ENCODE measurements at regions not wholly inside any gene's neighbourhood (a gene's known extent, or its start where the extent isn't known, plus 50 kb on each side); places are given as distances from the start of the nearest gene placed in this dataset.
A peak's percentile ranks its signal among the peaks of the same experiment; 100 is the strongest.

DNA sequence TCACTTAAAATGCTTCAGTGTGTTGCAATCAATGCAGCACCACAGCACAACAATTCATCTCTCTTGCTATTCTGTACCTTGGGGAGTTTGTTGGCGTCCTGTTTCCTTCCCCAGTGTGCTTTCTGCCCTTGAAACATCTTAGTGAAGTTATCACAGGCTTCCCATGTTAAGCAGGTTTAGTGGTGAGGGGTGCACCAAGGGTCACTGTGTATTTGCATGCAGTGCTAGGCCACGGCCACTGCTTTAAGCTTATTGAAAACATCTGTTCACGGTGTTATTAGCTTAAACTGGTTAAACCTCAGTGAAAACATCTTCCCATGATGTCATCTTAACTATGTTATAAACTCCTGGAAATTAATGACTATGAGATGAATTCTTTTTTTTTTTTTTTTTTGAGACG is 217.3 kb upstream of the GOLIM4 start:
- H3K4me1 ChIP-seq (ENCODE audit: control insufficient read depth in 5 of 5, insufficient read depth in 5 of 5, low read length in 5 of 5): peaks cover 0 to 8% (median 7%) of the 10 kb centered on the region in 5 donors
- H3K27ac ChIP-seq (ENCODE audit: low read depth, low read length): no peak overlapping the region
- H3K9ac ChIP-seq (ENCODE audit: low read length in 5 of 5): peak overlapping the region in 1 of 5 donors; percentile 20
- no peaks in the 10 kb centered on the region for H3K9me3 ChIP-seq (ENCODE audit: control insufficient read depth in 5 of 5, low read length in 5 of 5)
- no peaks in the 10 kb centered on the region for H3K36me3 ChIP-seq (ENCODE audit: control insufficient read depth in 5 of 5, insufficient read depth in 5 of 5, low read length in 5 of 5)
- H3K4me3 ChIP-seq (ENCODE audit: low read depth in 1 of 5, low read length in 5 of 5): no peak overlapping the region
- H3K27me3 ChIP-seq (ENCODE audit: control insufficient read depth in 5 of 5, insufficient read depth in 4 of 5, low read length in 5 of 5): no peaks in the 10 kb centered on the region

DNA sequence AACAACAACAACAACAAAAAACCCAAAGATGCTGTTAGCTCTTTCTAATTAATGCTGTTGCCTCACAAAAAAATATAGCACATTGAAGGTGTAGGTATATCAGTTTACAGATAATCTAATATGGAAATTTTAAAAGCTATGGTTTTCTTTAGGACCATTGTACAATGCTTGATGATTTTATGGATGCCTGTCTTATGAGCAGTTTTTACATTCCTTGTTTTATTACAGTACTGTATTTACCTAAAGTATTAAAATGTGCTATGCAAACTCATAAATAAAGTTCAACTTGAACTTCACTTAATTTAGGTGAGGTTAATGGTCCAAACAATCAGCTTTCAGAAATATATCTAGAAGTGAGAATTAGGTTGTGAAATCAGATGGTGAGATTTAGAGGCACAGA is 212.2 kb upstream of the GOLIM4 start:
- no peak overlapping the region for H3K4me3 ChIP-seq (ENCODE audit: low read depth in 1 of 5, low read length in 5 of 5)
- no peak overlapping the region for H3K9ac ChIP-seq (ENCODE audit: low read length in 5 of 5)
- H3K27ac ChIP-seq (ENCODE audit: low read depth, low read length): no peak overlapping the region
- peaks cover 0 to 7% (median 2%) of the 10 kb centered on the region in 5 donors for H3K9me3 ChIP-seq (ENCODE audit: control insufficient read depth in 5 of 5, low read length in 5 of 5)
- peaks cover 0 to 6% (median 4%) of the 10 kb centered on the region in 5 donors for H3K4me1 ChIP-seq (ENCODE audit: control insufficient read depth in 5 of 5, insufficient read depth in 5 of 5, low read length in 5 of 5)
- no peaks in the 10 kb centered on the region for H3K27me3 ChIP-seq (ENCODE audit: control insufficient read depth in 5 of 5, insufficient read depth in 4 of 5, low read length in 5 of 5)
- no peaks in the 10 kb centered on the region for H3K36me3 ChIP-seq (ENCODE audit: control insufficient read depth in 5 of 5, insufficient read depth in 5 of 5, low read length in 5 of 5)

DNA sequence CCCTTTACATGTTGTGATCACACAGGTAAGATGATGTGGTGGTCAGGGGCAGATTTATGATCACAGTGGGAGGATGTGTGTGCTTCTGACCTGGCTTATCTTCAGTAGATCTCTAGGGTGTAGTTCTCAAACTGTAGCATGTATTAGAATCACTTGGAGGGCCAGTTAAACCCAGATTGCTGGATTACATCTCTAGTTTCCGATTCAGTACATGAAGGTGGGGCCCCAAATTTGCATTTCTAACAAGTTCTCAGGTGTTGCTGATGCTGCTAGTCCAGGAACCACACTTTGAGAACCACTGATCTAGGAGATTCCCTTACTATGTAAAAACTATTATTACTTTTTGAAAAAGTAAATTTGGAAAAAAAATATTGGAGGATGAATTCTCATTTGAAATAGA is 199.3 kb upstream of the GOLIM4 start:
- H3K27ac ChIP-seq (ENCODE audit: low read depth, low read length): no peak overlapping the region
- H3K4me1 ChIP-seq (ENCODE audit: control insufficient read depth in 5 of 5, insufficient read depth in 5 of 5, low read length in 5 of 5): peaks cover 0 to 14% (median 0%) of the 10 kb centered on the region in 5 donors
- H3K4me3 ChIP-seq (ENCODE audit: low read depth in 1 of 5, low read length in 5 of 5): no peak overlapping the region
- no peaks in the 10 kb centered on the region for H3K9me3 ChIP-seq (ENCODE audit: control insufficient read depth in 5 of 5, low read length in 5 of 5)
- no peak overlapping the region for H3K9ac ChIP-seq (ENCODE audit: low read length in 5 of 5)
- H3K36me3 ChIP-seq (ENCODE audit: control insufficient read depth in 5 of 5, insufficient read depth in 5 of 5, low read length in 5 of 5): no peaks in the 10 kb centered on the region
- no peaks in the 10 kb centered on the region for H3K27me3 ChIP-seq (ENCODE audit: control insufficient read depth in 5 of 5, insufficient read depth in 4 of 5, low read length in 5 of 5)

DNA sequence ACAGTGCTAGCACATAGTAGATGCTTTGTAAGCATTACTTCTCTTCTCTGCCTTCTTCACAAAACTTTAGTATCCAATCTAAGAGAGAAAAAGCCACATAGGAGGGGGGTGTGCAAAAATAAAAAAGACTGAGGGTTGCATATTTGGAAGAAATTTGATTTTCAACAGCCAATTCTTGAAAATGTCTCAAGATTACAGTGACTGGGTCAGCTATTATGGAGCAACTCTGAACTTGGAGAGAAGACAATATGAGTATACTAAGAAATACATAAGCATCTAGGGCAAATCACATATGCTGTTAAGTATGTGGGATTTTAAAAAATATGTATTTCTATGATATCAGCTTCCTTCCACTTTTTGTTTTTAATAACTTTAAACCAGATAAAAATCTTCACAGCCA is 196.6 kb upstream of the GOLIM4 start:
- H3K27ac ChIP-seq (ENCODE audit: low read depth, low read length): no peak overlapping the region
- no peaks in the 10 kb centered on the region for H3K27me3 ChIP-seq (ENCODE audit: control insufficient read depth in 5 of 5, insufficient read depth in 4 of 5, low read length in 5 of 5)

DNA sequence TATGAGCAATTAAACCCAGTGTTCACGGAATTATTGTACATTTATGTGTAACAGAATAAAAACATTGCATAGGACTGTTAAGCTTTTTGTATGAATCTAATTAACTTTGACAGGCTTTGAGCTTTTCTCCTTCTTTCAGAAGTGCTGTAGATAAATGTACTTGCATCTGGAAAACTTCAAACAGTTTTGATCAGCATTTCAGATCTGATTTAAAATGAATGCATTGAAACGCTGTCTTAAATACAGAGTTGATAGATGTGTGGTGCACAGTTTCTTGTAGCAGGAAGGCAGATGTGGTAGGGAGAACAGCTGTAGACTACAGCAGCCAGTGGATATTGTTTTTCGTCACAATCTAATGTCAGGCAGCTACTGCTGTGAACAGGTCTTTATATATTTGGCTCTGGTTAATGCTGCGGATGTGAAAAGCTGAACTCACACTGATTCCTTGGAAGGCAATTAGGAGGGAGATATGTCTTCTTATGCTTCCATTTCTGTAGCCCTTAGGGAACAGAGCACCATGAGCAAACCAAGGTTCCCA is 193.8 kb upstream of the GOLIM4 start:
- no peak overlapping the region for H3K27ac ChIP-seq (ENCODE audit: low read depth, low read length)
- H3K36me3 ChIP-seq (ENCODE audit: control insufficient read depth in 5 of 5, insufficient read depth in 5 of 5, low read length in 5 of 5): no peaks in the 10 kb centered on the region
- H3K27me3 ChIP-seq (ENCODE audit: control insufficient read depth in 5 of 5, insufficient read depth in 4 of 5, low read length in 5 of 5): no peaks in the 10 kb centered on the region
- peaks cover 0 to 14% (median 0%) of the 10 kb centered on the region in 5 donors for H3K4me1 ChIP-seq (ENCODE audit: control insufficient read depth in 5 of 5, insufficient read depth in 5 of 5, low read length in 5 of 5)
- no peaks in the 10 kb centered on the region for H3K9me3 ChIP-seq (ENCODE audit: control insufficient read depth in 5 of 5, low read length in 5 of 5)
- no peak overlapping the region for H3K4me3 ChIP-seq (ENCODE audit: low read depth in 1 of 5, low read length in 5 of 5)
- H3K9ac ChIP-seq (ENCODE audit: low read length in 5 of 5): no peak overlapping the region

More for the DNA sequence above, 196.6 kb upstream of the GOLIM4 start:
- no peak overlapping the region for H3K4me3 ChIP-seq (ENCODE audit: low read depth in 1 of 5, low read length in 5 of 5)
- H3K36me3 ChIP-seq (ENCODE audit: control insufficient read depth in 5 of 5, insufficient read depth in 5 of 5, low read length in 5 of 5): no peaks in the 10 kb centered on the region
- H3K4me1 ChIP-seq (ENCODE audit: control insufficient read depth in 5 of 5, insufficient read depth in 5 of 5, low read length in 5 of 5): peaks cover 0 to 14% (median 0%) of the 10 kb centered on the region in 5 donors
- no peaks in the 10 kb centered on the region for H3K9me3 ChIP-seq (ENCODE audit: control insufficient read depth in 5 of 5, low read length in 5 of 5)
- H3K9ac ChIP-seq (ENCODE audit: low read length in 5 of 5): no peak overlapping the region

DNA sequence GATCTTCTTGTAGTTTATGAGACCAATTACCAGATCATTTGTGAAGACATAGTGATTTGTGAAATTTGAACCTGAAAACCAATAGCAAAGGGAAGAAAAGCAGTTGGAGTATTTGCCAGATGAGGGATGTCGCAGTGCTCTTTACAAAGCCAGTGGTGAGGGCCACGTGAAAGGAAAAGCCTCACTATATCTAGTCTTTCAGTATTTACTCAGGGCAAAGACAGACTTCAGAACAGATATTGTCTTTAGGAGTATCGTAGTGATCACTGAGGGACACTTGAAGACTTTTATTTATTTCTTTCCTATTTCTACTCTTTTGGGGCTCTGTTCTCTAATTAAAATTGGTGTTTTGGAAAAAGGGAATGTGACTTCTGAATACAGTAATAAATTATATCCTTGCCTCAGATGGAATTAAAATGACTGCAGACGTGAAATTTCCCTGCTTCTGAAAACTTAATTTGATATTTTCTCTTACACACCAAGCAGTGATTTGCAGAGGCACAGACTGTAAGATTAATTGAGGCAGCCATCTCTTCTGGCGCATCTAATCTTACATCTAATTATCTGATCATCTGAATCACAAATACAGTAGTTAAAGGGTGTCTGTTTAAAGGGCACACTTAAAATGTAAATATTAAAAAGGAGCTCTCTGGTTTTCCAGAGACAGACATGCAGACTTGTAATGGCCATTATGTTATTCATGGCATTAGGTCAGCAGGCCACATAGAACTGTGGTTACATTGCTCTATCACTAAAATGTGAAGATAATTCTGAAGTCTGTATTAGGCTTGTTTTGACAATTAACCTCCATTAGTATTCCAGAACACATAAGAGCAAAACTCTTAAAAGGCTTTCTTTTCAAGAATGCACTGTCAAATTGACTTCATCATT is 193.0 kb upstream of the GOLIM4 start:
- H3K9ac ChIP-seq (ENCODE audit: low read length in 5 of 5): no peak overlapping the region

DNA sequence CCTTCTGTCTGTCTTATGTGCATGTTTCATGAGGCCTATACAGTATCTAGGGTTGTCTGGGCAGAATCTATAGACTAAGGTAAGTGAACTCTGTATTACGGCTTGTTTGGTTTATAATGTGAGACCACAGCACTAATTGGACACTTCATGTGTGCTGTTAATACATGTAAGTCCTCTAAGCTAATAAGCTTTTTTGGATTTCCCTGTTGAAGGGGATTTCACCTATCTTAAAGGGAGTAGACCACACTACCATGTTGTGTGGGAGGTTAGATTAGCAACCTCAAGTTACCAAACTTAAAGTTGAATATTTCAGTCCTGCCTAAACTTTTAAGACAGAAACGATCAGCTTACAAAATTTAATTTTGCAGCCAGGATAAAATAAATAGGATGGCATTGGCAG is 189.8 kb upstream of the GOLIM4 start:
- H3K36me3 ChIP-seq (ENCODE audit: control insufficient read depth in 5 of 5, insufficient read depth in 5 of 5, low read length in 5 of 5): no peaks in the 10 kb centered on the region
- no peak overlapping the region for H3K9ac ChIP-seq (ENCODE audit: low read length in 5 of 5)
- H3K27ac ChIP-seq (ENCODE audit: low read depth, low read length): no peak overlapping the region
- no peak overlapping the region for H3K4me3 ChIP-seq (ENCODE audit: low read depth in 1 of 5, low read length in 5 of 5)
- no peaks in the 10 kb centered on the region for H3K27me3 ChIP-seq (ENCODE audit: control insufficient read depth in 5 of 5, insufficient read depth in 4 of 5, low read length in 5 of 5)
- no peaks in the 10 kb centered on the region for H3K4me1 ChIP-seq (ENCODE audit: control insufficient read depth in 5 of 5, insufficient read depth in 5 of 5, low read length in 5 of 5)
- H3K9me3 ChIP-seq (ENCODE audit: control insufficient read depth in 5 of 5, low read length in 5 of 5): no peaks in the 10 kb centered on the region

More for the DNA sequence above, 193.0 kb upstream of the GOLIM4 start:
- Histone ChIP-seq H3K36me3 (ENCODE audit: control insufficient read depth in 5 of 5, insufficient read depth in 5 of 5, low read length in 5 of 5) (no peaks in the 10 kb centered on the region), H3K27me3 (ENCODE audit: control insufficient read depth in 5 of 5, insufficient read depth in 4 of 5, low read length in 5 of 5) (no peaks in the 10 kb centered on the region), H3K4me3 (ENCODE audit: low read depth in 1 of 5, low read length in 5 of 5) (no peak overlapping the region), H3K27ac (ENCODE audit: low read depth, low read length) (no peak overlapping the region), H3K4me1 (ENCODE audit: control insufficient read depth in 5 of 5, insufficient read depth in 5 of 5, low read length in 5 of 5) (peaks cover 0 to 14% (median 0%) of the 10 kb centered on the region in 5 donors), H3K9me3 (ENCODE audit: control insufficient read depth in 5 of 5, low read length in 5 of 5) (no peaks in the 10 kb centered on the region)

DNA sequence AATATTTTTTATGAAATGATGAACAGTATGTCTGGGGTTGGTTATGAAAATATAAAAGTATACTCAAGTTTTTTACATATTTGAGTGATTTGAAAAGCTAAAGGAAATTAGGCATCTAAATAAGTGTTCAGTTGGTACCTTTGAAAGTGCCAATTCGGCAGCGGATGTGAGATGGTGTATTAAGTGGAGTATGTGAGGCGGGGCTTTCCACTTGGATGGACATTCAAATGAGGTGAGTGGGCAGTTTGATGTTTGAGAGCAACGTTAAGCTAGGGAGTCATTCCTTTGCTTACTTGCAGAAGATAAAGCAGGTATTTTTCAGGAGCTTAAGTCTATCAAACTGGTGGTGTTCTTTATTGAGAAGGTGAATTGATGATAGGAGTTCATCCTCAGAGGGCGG is 189.0 kb upstream of the GOLIM4 start:
- Histone ChIP-seq H3K4me3 (ENCODE audit: low read depth in 1 of 5, low read length in 5 of 5) (no peak overlapping the region), H3K27ac (ENCODE audit: low read depth, low read length) (no peak overlapping the region), H3K27me3 (ENCODE audit: control insufficient read depth in 5 of 5, insufficient read depth in 4 of 5, low read length in 5 of 5) (no peaks in the 10 kb centered on the region), H3K4me1 (ENCODE audit: control insufficient read depth in 5 of 5, insufficient read depth in 5 of 5, low read length in 5 of 5) (no peaks in the 10 kb centered on the region), H3K9ac (ENCODE audit: low read length in 5 of 5) (no peak overlapping the region), H3K9me3 (ENCODE audit: control insufficient read depth in 5 of 5, low read length in 5 of 5) (no peaks in the 10 kb centered on the region), H3K36me3 (ENCODE audit: control insufficient read depth in 5 of 5, insufficient read depth in 5 of 5, low read length in 5 of 5) (no peaks in the 10 kb centered on the region)

DNA sequence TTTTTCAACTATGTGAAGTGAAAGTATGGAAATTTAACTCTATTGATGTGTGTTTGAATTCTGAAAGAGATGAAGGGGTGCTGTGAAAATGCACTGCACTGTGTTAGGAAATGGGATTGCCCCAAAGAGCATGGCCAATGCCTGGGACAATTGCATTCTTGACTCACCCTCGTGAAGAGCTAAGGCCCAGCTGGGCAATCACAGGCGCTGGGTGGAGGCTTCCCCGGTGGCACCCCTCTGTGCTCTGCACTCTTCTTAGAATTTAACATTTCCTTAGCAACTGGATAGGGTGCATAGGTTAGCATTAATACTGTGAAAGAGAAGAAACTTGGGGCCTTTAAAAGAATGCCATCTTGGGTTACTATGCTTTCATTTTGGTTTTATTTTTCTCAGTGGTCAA is 179.9 kb upstream of the GOLIM4 start:
- H3K9ac ChIP-seq (ENCODE audit: low read length in 5 of 5): no peak overlapping the region
- no peak overlapping the region for H3K4me3 ChIP-seq (ENCODE audit: low read depth in 1 of 5, low read length in 5 of 5)
- no peaks in the 10 kb centered on the region for H3K4me1 ChIP-seq (ENCODE audit: control insufficient read depth in 5 of 5, insufficient read depth in 5 of 5, low read length in 5 of 5)
- peaks cover 0 to 3% (median 0%) of the 10 kb centered on the region in 5 donors for H3K9me3 ChIP-seq (ENCODE audit: control insufficient read depth in 5 of 5, low read length in 5 of 5)
- no peak overlapping the region for H3K27ac ChIP-seq (ENCODE audit: low read depth, low read length)
- H3K36me3 ChIP-seq (ENCODE audit: control insufficient read depth in 5 of 5, insufficient read depth in 5 of 5, low read length in 5 of 5): no peaks in the 10 kb centered on the region
- no peaks in the 10 kb centered on the region for H3K27me3 ChIP-seq (ENCODE audit: control insufficient read depth in 5 of 5, insufficient read depth in 4 of 5, low read length in 5 of 5)

DNA sequence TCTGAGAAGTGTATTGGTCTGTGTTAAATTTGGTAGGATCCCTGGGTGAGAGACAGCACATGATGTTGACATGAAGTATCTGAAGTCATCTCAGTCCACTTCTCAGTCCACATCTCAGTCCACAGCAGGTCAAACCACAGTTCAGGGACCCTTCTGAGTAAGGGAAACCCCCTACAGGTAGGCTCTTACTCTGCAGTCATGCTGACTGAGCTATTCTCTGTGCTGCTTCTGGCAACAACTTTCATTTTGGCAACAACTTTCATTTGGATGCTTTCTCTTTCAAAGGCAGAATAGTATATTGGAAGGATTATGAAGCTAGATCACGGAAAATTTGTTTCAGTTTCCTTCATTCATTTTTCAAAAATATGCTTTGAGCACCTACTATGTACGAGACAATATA is 178.2 kb upstream of the GOLIM4 start:
- no peak overlapping the region for H3K4me3 ChIP-seq (ENCODE audit: low read depth in 1 of 5, low read length in 5 of 5)
- no peak overlapping the region for H3K9ac ChIP-seq (ENCODE audit: low read length in 5 of 5)
- H3K4me1 ChIP-seq (ENCODE audit: control insufficient read depth in 5 of 5, insufficient read depth in 5 of 5, low read length in 5 of 5): no peaks in the 10 kb centered on the region
- no peak overlapping the region for H3K27ac ChIP-seq (ENCODE audit: low read depth, low read length)
- H3K27me3 ChIP-seq (ENCODE audit: control insufficient read depth in 5 of 5, insufficient read depth in 4 of 5, low read length in 5 of 5): no peaks in the 10 kb centered on the region
- H3K9me3 ChIP-seq (ENCODE audit: control insufficient read depth in 5 of 5, low read length in 5 of 5): peaks cover 0 to 3% (median 0%) of the 10 kb centered on the region in 5 donors
- no peaks in the 10 kb centered on the region for H3K36me3 ChIP-seq (ENCODE audit: control insufficient read depth in 5 of 5, insufficient read depth in 5 of 5, low read length in 5 of 5)
